SK-N-SH treated with all-trans-retinoic acid at 6 μM for 48 hours (cell line): ENCODE measurements at regions not wholly inside any gene's neighbourhood (a gene's known extent, or its start where the extent isn't known, plus 50 kb on each side); places are given as distances from the start of the nearest gene placed in this dataset.
A peak's percentile ranks its signal among the peaks of the same experiment; 100 is the strongest.

Experiments
- ATAC-seq: fragments of 200-7000 bp; cut with Tn5 transposase; 3 replicates; pipeline ENCODE4 v1.9.1; 2020; ENCODE audit warnings: mild to moderate bottlenecking, moderate library complexity
- ARNTL ChIP-seq: fragments of 450-650 bp; formaldehyde crosslinking; IDR thresholded peaks from 2 replicates; pipeline ENCODE4 v1.5.0; 2020; ENCODE audit warnings: low read depth, mild to moderate bottlenecking, moderate library complexity, borderline replicate concordance
- BACH2 ChIP-seq: fragments of 250-450 bp; sonication (Bioruptor Pico); IDR thresholded peaks from 2 replicates; pipeline ENCODE4 v1.9.0; 2021; ENCODE audit warnings: mild to moderate bottlenecking, borderline replicate concordance
- CREB5 ChIP-seq: fragments of 250-450 bp; sonication (Bioruptor Pico); IDR thresholded peaks from 2 replicates; pipeline ENCODE4 v1.5.1; 2020; ENCODE audit warnings: low read depth, mild to moderate bottlenecking, moderate library complexity
- CSDC2 ChIP-seq: fragments of 250-450 bp; sonication (Bioruptor Pico); IDR thresholded peaks from 2 replicates; pipeline ENCODE4 v1.5.0; 2020; ENCODE audit warnings: mild to moderate bottlenecking, moderate library complexity
- ESRRG ChIP-seq: fragments of 250-450 bp; sonication (Bioruptor Pico); IDR thresholded peaks from 2 replicates; pipeline ENCODE4 v1.6.1; 2021; ENCODE audit warnings: mild to moderate bottlenecking
- GLIS3 ChIP-seq: fragments of 250-450 bp; sonication (Bioruptor Pico); IDR thresholded peaks from 2 replicates; pipeline ENCODE4 v1.5.0; 2020; ENCODE audit warnings: mild to moderate bottlenecking, moderate library complexity
- ISL1 ChIP-seq: fragments of 250-450 bp; sonication (Bioruptor Pico); IDR thresholded peaks from 2 replicates; pipeline ENCODE4 v2.1.2; 2022; ENCODE audit warnings: mild to moderate bottlenecking, moderate library complexity
- OSR1 ChIP-seq: fragments of 250-450 bp; sonication (Bioruptor Pico); IDR thresholded peaks from 2 replicates; pipeline ENCODE4 v1.8.0; 2022; ENCODE audit warnings: moderate library complexity, mild to moderate bottlenecking, inconsistent platforms
- POU6F1 ChIP-seq: fragments of 250-450 bp; sonication (Bioruptor Pico); IDR thresholded peaks from 2 replicates; pipeline ENCODE4 v1.8.0; 2021; ENCODE audit warnings: low read depth, mild to moderate bottlenecking, moderate library complexity, borderline replicate concordance
- SNAI2 ChIP-seq: fragments of 250-450 bp; sonication (Bioruptor Pico); IDR thresholded peaks from 2 replicates; pipeline ENCODE4 v1.5.0; 2020; ENCODE audit warnings: mild to moderate bottlenecking, moderate library complexity
- TCF4 ChIP-seq: fragments of 250-450 bp; sonication (Bioruptor Pico); IDR thresholded peaks from 2 replicates; pipeline ENCODE4 v1.8.0; 2021; ENCODE audit warnings: mild to moderate bottlenecking, moderate library complexity, borderline replicate concordance
- TOX ChIP-seq: fragments of 250-450 bp; sonication (Bioruptor Pico); IDR thresholded peaks from 2 replicates; pipeline ENCODE4 v1.8.0; 2021; ENCODE audit warnings: mild to moderate bottlenecking, moderate library complexity, borderline replicate concordance
- ZC3H10 ChIP-seq: fragments of 250-450 bp; sonication (Bioruptor Pico); IDR thresholded peaks from 2 replicates; pipeline ENCODE4 v1.5.1; 2021; ENCODE audit warnings: mild to moderate bottlenecking, moderate library complexity
- ZFP30 ChIP-seq: fragments of 450-650 bp; formaldehyde crosslinking; IDR thresholded peaks from 2 replicates; pipeline ENCODE4 v1.5.0; 2022; ENCODE audit warnings: mild to moderate bottlenecking, moderate library complexity
- ZNF565 ChIP-seq: fragments of 450-650 bp; formaldehyde crosslinking; conservative IDR thresholded peaks from 2 replicates; pipeline ENCODE4 v1.5.0; 2020; ENCODE audit warnings: low read depth, mild to moderate bottlenecking, moderate library complexity
- ZNF70 ChIP-seq: fragments of 450-650 bp; formaldehyde crosslinking; IDR thresholded peaks from 2 replicates; pipeline ENCODE4 v1.5.0; 2020; ENCODE audit warnings: mild to moderate bottlenecking, moderate library complexity
- TF ChIP-seq, protein P1 (sequence below): fragments of 250-450 bp; sonication (Bioruptor Pico); IDR thresholded peaks from 2 replicates; pipeline ENCODE4 v1.8.0; 2020; ENCODE audit warnings: mild to moderate bottlenecking, moderate library complexity, borderline replicate concordance
- TF ChIP-seq, protein P2 (sequence below): fragments of 250-450 bp; sonication (Bioruptor Pico); IDR thresholded peaks from 2 replicates; pipeline ENCODE4 v1.5.0; 2020; ENCODE audit warnings: mild to moderate bottlenecking, moderate library complexity

DNA sequence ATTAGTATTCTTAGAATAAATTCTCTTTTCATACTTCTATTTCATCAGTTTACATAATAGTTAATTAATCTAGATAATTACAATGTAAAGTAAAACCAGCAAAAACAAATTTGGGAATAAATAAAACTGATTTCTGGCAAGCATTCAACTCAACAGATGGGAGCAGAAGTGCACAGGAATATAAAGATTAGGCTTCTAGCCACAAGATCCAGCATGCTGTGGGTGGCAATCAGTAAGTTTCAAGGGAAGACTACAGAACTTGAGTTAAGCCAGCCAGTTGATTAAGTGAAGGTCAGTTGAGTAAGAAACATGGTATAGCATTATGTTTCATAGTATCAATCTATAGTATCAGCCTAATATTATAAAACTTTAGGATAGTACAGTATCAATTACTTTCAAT is 324.2 kb upstream of the AADAT start:
- ATAC-seq: peak; percentile 60
- no peak for TF ChIP-seq ZFP30 (CRISPR knock-in tag)
- TF ChIP-seq TOX (CRISPR knock-in tag): no peak
- no peak for TF ChIP-seq BACH2 (CRISPR knock-in tag)
- no peak for TF ChIP-seq ZNF565 (CRISPR knock-in tag)
- TF ChIP-seq CREB5 (CRISPR knock-in tag): no peak
- no peak for TF ChIP-seq OSR1 (CRISPR knock-in tag)
- TF ChIP-seq, protein P1, sequence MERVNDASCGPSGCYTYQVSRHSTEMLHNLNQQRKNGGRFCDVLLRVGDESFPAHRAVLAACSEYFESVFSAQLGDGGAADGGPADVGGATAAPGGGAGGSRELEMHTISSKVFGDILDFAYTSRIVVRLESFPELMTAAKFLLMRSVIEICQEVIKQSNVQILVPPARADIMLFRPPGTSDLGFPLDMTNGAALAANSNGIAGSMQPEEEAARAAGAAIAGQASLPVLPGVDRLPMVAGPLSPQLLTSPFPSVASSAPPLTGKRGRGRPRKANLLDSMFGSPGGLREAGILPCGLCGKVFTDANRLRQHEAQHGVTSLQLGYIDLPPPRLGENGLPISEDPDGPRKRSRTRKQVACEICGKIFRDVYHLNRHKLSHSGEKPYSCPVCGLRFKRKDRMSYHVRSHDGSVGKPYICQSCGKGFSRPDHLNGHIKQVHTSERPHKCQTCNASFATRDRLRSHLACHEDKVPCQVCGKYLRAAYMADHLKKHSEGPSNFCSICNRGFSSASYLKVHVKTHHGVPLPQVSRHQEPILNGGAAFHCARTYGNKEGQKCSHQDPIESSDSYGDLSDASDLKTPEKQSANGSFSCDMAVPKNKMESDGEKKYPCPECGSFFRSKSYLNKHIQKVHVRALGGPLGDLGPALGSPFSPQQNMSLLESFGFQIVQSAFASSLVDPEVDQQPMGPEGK (CRISPR knock-in tag): no peak
- TF ChIP-seq, protein P2, sequence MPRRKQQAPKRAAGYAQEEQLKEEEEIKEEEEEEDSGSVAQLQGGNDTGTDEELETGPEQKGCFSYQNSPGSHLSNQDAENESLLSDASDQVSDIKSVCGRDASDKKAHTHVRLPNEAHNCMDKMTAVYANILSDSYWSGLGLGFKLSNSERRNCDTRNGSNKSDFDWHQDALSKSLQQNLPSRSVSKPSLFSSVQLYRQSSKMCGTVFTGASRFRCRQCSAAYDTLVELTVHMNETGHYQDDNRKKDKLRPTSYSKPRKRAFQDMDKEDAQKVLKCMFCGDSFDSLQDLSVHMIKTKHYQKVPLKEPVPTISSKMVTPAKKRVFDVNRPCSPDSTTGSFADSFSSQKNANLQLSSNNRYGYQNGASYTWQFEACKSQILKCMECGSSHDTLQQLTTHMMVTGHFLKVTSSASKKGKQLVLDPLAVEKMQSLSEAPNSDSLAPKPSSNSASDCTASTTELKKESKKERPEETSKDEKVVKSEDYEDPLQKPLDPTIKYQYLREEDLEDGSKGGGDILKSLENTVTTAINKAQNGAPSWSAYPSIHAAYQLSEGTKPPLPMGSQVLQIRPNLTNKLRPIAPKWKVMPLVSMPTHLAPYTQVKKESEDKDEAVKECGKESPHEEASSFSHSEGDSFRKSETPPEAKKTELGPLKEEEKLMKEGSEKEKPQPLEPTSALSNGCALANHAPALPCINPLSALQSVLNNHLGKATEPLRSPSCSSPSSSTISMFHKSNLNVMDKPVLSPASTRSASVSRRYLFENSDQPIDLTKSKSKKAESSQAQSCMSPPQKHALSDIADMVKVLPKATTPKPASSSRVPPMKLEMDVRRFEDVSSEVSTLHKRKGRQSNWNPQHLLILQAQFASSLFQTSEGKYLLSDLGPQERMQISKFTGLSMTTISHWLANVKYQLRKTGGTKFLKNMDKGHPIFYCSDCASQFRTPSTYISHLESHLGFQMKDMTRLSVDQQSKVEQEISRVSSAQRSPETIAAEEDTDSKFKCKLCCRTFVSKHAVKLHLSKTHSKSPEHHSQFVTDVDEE (CRISPR knock-in tag): no peak
- TF ChIP-seq POU6F1 (CRISPR knock-in tag): no peak
- no peak for TF ChIP-seq GLIS3 (CRISPR knock-in tag)
- no peak for TF ChIP-seq ISL1
- no peak for TF ChIP-seq CSDC2
- no peak for TF ChIP-seq ESRRG (CRISPR knock-in tag)
- no peak for TF ChIP-seq TCF4 (CRISPR knock-in tag)
- TF ChIP-seq SNAI2: no peak
- TF ChIP-seq ARNTL: no peak

GRCh38 chr4:170400361-170400760 is 310.6 kb upstream of the AADAT start:
- TF ChIP-seq ZNF70 (no peak), CREB5 (CRISPR knock-in tag) (no peak), ZC3H10 (no peak)
- TF ChIP-seq, protein P2 (CRISPR knock-in tag): no peak
- ATAC-seq: peak; percentile 69
